HepG2 (cell line): ENCODE measurements at regions not wholly inside any gene's neighbourhood (a gene's known extent, or its start where the extent isn't known, plus 50 kb on each side); places are given as distances from the start of the nearest gene placed in this dataset.

ENCODE experiments used
- ATAC-seq: fragments of 200-7000 bp; cut with Tn5 transposase; 3 replicates; pipeline ENCODE4 v1.9.1; 2020; ENCODE audit warnings: mild to moderate bottlenecking, moderate library complexity
- BruUV-seq: library from RNA; stranded (reverse); fragments of 400-500 nt; replicated peaks from 2 replicates; lab custom pipeline; 2021; lab: Mats Ljungman, UMichigan
- CTCF ChIA-PET: fragments of 300-600 bp; formaldehyde crosslinking; extraction: SDS; loops from one replicate; lab custom pipeline; 2021; ENCODE audit warnings: low total read pairs, inconsistent platforms, low intra/inter-chr PET ratio; lab: Yijun Ruan, JAX
- POLR2A ChIA-PET: fragments of 350-600 bp; sonication (Branson Sonifier 250); formaldehyde crosslinking; loops from one replicate; lab custom pipeline; 2020; ENCODE audit warnings: antibody characterized with exemption, inconsistent platforms; lab: Yijun Ruan, JAX
- DNase-seq: peaks from one replicate; pipeline ENCODE4 v3.0.0-alpha.2; 2015; ENCODE audit warnings: low spot score
- FAIRE-seq: peaks from 3 replicates; lab custom pipeline; 2011; peaks lifted over from hg19 to GRCh38; lab: Jason Lieb, UNC
- H2AFZ ChIP-seq: one replicate; pipeline ENCODE4 v1.6.1; 2011; ENCODE audit warnings: low read length, inconsistent platforms
- H3K27ac ChIP-seq: fragments of 300-600 bp; 3 replicates; pipeline ENCODE4 v1.8.0; 2011; ENCODE audit warnings: mixed run types, mild to moderate bottlenecking, mixed read lengths, low read length, inconsistent platforms; ENCODE audit not compliant: insufficient read depth; ENCODE audit errors: extremely low read length
- H3K27me3 ChIP-seq, 2 experiments: fragments of 200-600 bp in 1 of 2; 2 replicates in 1 of 2; 3 replicates in 1 of 2; pipeline versions ENCODE4 v1.6.0 to v1.8.0; 2011; ENCODE audit warnings: low read length in 2 of 2, mild to moderate bottlenecking in 2 of 2, moderate library complexity in 2 of 2, inconsistent platforms in 1 of 2; ENCODE audit not compliant: insufficient read depth in 2 of 2, control insufficient read depth in 1 of 2
- H3K36me3 ChIP-seq, 2 experiments: fragments of 200-600 bp in 1 of 2; replicated peaks in 1 of 2; 2 replicates in 1 of 2; 3 replicates in 1 of 2; pipeline versions ENCODE4 v1.5.1 to v1.8.0; 2011; ENCODE audit warnings: low read length in 2 of 2, inconsistent platforms in 1 of 2; ENCODE audit not compliant: insufficient read depth in 2 of 2, control insufficient read depth in 1 of 2
- H3K4me1 ChIP-seq: 2 replicates; pipeline ENCODE4 v1.5.1; 2012; ENCODE audit warnings: low read length, inconsistent platforms; ENCODE audit not compliant: insufficient read depth
- H3K4me2 ChIP-seq: 2 replicates; pipeline ENCODE4 v1.6.0; 2011; ENCODE audit warnings: low read depth, low read length, inconsistent platforms
- H3K4me3 ChIP-seq, 3 experiments: fragments of 200-600 bp in 1 of 3; sonication (generic), shearing (Covaris generic) in 1 of 3; replicated peaks in 1 of 3; 2 replicates each; pipeline ENCODE4 v1.5.1; 2011 to 2016; ENCODE audit warnings: low read length in 3 of 3, inconsistent platforms in 2 of 3, low read depth in 2 of 3, mild to moderate bottlenecking in 2 of 3, control low read depth in 1 of 3, mixed read lengths in 1 of 3; ENCODE audit not compliant: insufficient read depth in 1 of 3
- H3K79me2 ChIP-seq: one replicate; pipeline ENCODE4 v1.6.1; 2011; ENCODE audit warnings: low read length, inconsistent platforms; ENCODE audit not compliant: insufficient read depth
- H3K9ac ChIP-seq: 2 replicates; pipeline ENCODE4 v1.6.0; 2011; ENCODE audit warnings: mild to moderate bottlenecking, low read depth, low read length, inconsistent platforms; ENCODE audit not compliant: insufficient read depth
- H3K9me3 ChIP-seq: 2 replicates; pipeline ENCODE4 v1.5.1; 2012; ENCODE audit warnings: mild to moderate bottlenecking, low read length
- H4K20me1 ChIP-seq: 2 replicates; pipeline ENCODE4 v1.6.0; 2011; ENCODE audit warnings: inconsistent platforms, mild to moderate bottlenecking, low read length, moderate library complexity; ENCODE audit not compliant: insufficient read depth
- PAWR ChIP-seq: sonication (generic); formaldehyde crosslinking; IDR thresholded peaks from 2 replicates; pipeline ENCODE4 v1.4.0; 2020; ENCODE audit warnings: missing genetic modification reagents, mild to moderate bottlenecking, borderline replicate concordance
- PBX2 ChIP-seq: IDR thresholded peaks from 2 replicates; pipeline ENCODE4 v1.6.1; 2016; ENCODE audit warnings: control low read depth
- POLR2G ChIP-seq: fragments of 200-400 bp; formaldehyde crosslinking; IDR thresholded peaks from 2 replicates; pipeline ENCODE4 v1.6.1; 2018; ENCODE audit warnings: mild to moderate bottlenecking, low read depth, low read length, moderate library complexity
- SIX1 ChIP-seq: sonication (generic); formaldehyde crosslinking; IDR thresholded peaks from 2 replicates; pipeline ENCODE4 v1.4.0; 2020; ENCODE audit warnings: missing genetic modification reagents, borderline replicate concordance
- TOE1 ChIP-seq: sonication (generic); formaldehyde crosslinking; IDR thresholded peaks from 2 replicates; pipeline ENCODE4 v1.4.0; 2020; ENCODE audit warnings: mild to moderate bottlenecking, missing genetic modification reagents
- TRIM22 ChIP-seq: fragments of 450-650 bp; IDR thresholded peaks from 2 replicates; pipeline ENCODE4 v1.6.1; 2017
- XBP1 ChIP-seq: sonication (generic); formaldehyde crosslinking; IDR thresholded peaks from 2 replicates; pipeline ENCODE4 v1.5.0; 2020; ENCODE audit warnings: missing genetic modification reagents
- ZNF430 ChIP-seq: sonication (generic); formaldehyde crosslinking; IDR thresholded peaks from 2 replicates; pipeline ENCODE4 v1.9.0; 2021; ENCODE audit warnings: mild to moderate bottlenecking, missing genetic modification reagents
- ZNF550 ChIP-seq: sonication (generic); formaldehyde crosslinking; IDR thresholded peaks from 2 replicates; pipeline ENCODE4 v1.4.0; 2020; ENCODE audit warnings: mild to moderate bottlenecking, missing genetic modification reagents, borderline replicate concordance
- ZNF597 ChIP-seq: sonication (generic); formaldehyde crosslinking; IDR thresholded peaks from 2 replicates; pipeline ENCODE4 v1.5.0; 2020; ENCODE audit warnings: missing genetic modification reagents
- ZNF749 ChIP-seq: sonication (generic); formaldehyde crosslinking; IDR thresholded peaks from 2 replicates; pipeline ENCODE4 v1.8.0; 2022; ENCODE audit warnings: mild to moderate bottlenecking, missing genetic modification reagents, moderate library complexity, borderline replicate concordance
- ZNF782 ChIP-seq: sonication (generic); formaldehyde crosslinking; IDR thresholded peaks from 2 replicates; pipeline ENCODE4 v1.4.0; 2020; ENCODE audit warnings: missing genetic modification reagents, mild to moderate bottlenecking, borderline replicate concordance
- WGBS: methylation state at CpG from one replicate; pipeline ENCODE4 v1.1.6; 2017; ENCODE audit warnings: low lambda C conversion rate; 5-methylcytosine and 5-hydroxymethylcytosine counted together
- in situ Hi-C: cut with HindIII; loops from 2 replicates; pipeline ENCODE4 v1.10.0; 2017; ENCODE audit warnings: low pct_unique_long_range_greater_than_20kb; ENCODE audit not compliant: extremely low pct_ligation_motif_present
- intact Hi-C: fragments of 100-400 bp; cut with micrococcal nuclease; formaldehyde crosslinking; loops from one replicate; pipeline ENCODE4 v1.10.0; 2022; ENCODE audit not compliant: unreplicated experiment
- TF ChIP-seq, protein P1 (sequence below), 2 experiments: sonication (generic) in 1 of 2; formaldehyde crosslinking in 1 of 2; IDR thresholded peaks; 2 replicates each; pipeline versions ENCODE4 v1.5.1 to v1.6.1; 2011 to 2020; ENCODE audit warnings: borderline replicate concordance in 1 of 2, low read depth in 1 of 2, low read length in 1 of 2, mild to moderate bottlenecking in 1 of 2, missing genetic modification reagents in 1 of 2, moderate library complexity in 1 of 2
- TF ChIP-seq, protein P2 (sequence below): sonication (generic); formaldehyde crosslinking; IDR thresholded peaks from 2 replicates; pipeline ENCODE4 v1.4.0; 2020; ENCODE audit warnings: mild to moderate bottlenecking, missing genetic modification reagents

DNA sequence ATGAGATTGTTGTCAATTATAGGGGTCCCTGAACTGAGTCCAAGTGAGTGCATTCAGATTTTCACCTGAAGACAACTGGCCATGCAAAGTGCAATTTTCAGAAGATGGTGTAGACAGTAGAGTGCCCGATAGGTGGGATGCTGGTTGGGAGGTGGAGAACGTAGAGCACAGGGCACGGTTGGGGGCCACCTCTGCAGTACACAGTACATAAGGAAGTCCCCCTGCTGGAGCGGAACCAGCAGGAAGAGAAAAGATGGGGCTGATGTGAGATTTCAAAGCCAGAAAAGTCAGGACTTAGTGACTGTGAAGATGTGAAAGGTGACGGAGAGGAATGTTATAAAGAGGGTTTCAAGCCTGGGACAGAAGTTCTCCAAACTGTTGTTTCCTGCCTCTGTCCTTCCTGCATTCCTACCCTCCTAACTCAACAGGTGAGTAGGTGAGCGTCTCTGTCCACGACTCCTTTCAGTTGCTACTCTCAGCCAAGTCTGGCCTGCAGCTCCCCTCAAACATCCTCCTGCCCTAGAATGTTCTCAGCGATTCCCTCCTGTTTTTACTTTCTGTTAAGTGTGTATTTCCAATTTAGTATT is 330.8 kb downstream of the PRL start:
- in situ Hi-C loops (no loop called here), intact Hi-C loops (no loop called here)
- 48% methylated on average over 8 of the region's 8 CpGs for WGBS
- ATAC-seq (no peak), DNase-seq (no peak)
- H3K27ac ChIP-seq = no peak overlapping the region
- CTCF ChIA-PET = no interaction called here
- BruUV-seq = no TSS peak
- H4K20me1 ChIP-seq = no peaks in the 10 kb centered on the region
- H3K9ac ChIP-seq = no peak overlapping the region
- H3K79me2 ChIP-seq = no peaks in the 10 kb centered on the region
- no peaks in the 10 kb centered on the region for H3K27me3 ChIP-seq
- no peak overlapping the region for H3K4me2 ChIP-seq
- POLR2A ChIA-PET = no interaction called here
- H3K36me3 ChIP-seq = no peaks in the 10 kb centered on the region
- no peak overlapping the region for H3K4me3 ChIP-seq
- TF ChIP-seq PAWR (CRISPR knock-in tag) = no peak
- TF ChIP-seq, protein P1, sequence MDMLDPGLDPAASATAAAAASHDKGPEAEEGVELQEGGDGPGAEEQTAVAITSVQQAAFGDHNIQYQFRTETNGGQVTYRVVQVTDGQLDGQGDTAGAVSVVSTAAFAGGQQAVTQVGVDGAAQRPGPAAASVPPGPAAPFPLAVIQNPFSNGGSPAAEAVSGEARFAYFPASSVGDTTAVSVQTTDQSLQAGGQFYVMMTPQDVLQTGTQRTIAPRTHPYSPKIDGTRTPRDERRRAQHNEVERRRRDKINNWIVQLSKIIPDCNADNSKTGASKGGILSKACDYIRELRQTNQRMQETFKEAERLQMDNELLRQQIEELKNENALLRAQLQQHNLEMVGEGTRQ (IDR thresholded peaks at IDR 0.05; ENCODE audit: low read depth, low read length) = no peak
- TF ChIP-seq, protein P1 (CRISPR knock-in tag; IDR thresholded peaks at IDR 0.05; ENCODE audit: borderline replicate concordance) = no peak
- no peak for TF ChIP-seq POLR2G
- TF ChIP-seq, protein P2, sequence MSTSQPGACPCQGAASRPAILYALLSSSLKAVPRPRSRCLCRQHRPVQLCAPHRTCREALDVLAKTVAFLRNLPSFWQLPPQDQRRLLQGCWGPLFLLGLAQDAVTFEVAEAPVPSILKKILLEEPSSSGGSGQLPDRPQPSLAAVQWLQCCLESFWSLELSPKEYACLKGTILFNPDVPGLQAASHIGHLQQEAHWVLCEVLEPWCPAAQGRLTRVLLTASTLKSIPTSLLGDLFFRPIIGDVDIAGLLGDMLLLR (CRISPR knock-in tag) = no peak
- TF ChIP-seq ZNF550 = no peak
- TF ChIP-seq TRIM22 = no peak
- no peak for TF ChIP-seq ZNF749 (CRISPR knock-in tag)
- TF ChIP-seq PBX2 (CRISPR knock-in tag) = no peak
- TF ChIP-seq ZNF782 (CRISPR knock-in tag) = no peak
- no peak for TF ChIP-seq ZNF430 (CRISPR knock-in tag)
- no peak for TF ChIP-seq SIX1 (CRISPR knock-in tag)
- no peak for TF ChIP-seq TOE1 (CRISPR knock-in tag)
- TF ChIP-seq ZNF597 (CRISPR knock-in tag) = no peak
- TF ChIP-seq XBP1 (CRISPR knock-in tag) = no peak
- TF ChIP-seq, all 625 proteins: peak for 0
- no peak overlapping the region for H2AFZ ChIP-seq
- no peaks in the 10 kb centered on the region for H3K4me1 ChIP-seq
- H3K9me3 ChIP-seq = no peaks in the 10 kb centered on the region
- FAIRE-seq = no peak
